ENCODE measurements at regions not wholly inside any gene's neighbourhood (a gene's known extent, or its start where the extent isn't known, plus 50 kb on each side); places are given as distances from the start of the nearest gene placed in this dataset.

DNA sequence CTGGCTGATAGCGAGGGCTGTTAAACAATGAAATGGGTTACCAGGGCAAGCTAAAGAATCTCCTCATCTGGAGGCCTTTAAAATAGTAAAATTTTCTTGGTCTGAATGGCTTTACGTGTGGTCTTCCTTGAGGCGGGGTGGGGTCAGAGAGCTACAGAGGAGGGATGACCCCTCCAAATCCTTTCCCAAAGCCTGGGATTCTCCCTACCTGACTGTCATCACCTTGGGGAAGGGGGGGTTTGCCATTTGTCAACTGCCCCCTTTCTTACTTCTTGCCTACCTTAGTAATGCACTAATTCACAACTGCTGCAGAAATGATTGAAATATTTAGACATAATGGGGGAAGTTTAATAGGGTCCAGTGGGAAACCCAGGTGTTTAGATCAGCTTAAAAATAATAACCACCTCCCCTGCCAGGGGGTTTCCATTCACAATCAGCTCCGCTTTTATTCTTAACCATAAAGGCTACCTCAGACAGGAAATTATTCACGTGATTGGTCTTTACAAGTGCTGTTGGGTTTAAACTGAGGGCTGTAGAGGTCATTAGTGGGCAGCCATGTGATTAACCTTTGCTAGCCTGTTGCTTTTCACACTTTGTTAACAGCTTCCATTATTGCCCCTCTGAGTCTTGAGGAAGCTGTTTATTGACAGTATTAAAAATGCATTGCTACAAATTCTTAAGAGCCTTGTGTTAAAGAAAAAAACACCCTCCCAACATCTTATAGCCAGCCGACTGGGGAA, 276.5 kb upstream of the ATP11B start:
- CTCF ChIA-PET: no interaction called here

More for the DNA sequence above, 276.5 kb upstream of the ATP11B start:
- Histone ChIP-seq H4K8ac (ENCODE audit: low read depth in 2 of 2, low read length in 2 of 2) (no peak overlapping the region), H2AFZ (replicated peaks; ENCODE audit: low read length, poor library complexity) (no peak overlapping the region), H3K23ac (ENCODE audit: low read depth, low read length) (no peak overlapping the region), H3K14ac (replicated peaks; ENCODE audit: low read depth, low read length) (no peak overlapping the region), H3K36me3 (ENCODE audit: control insufficient read depth, insufficient read depth, low read length) (no peaks in the 10 kb centered on the region), H3K4me2 (ENCODE audit: low read depth, low read length) (no peak overlapping the region), H4K5ac (ENCODE audit: low read depth, low read length) (no peak overlapping the region), H3K9me1 (ENCODE audit: insufficient read depth, low read length) (no peaks in the 10 kb centered on the region), H3K9me3 (ENCODE audit: control insufficient read depth, insufficient read depth, low read length) (peaks cover 10% of the 10 kb centered on the region), H2AK5ac (ENCODE audit: low read depth, low read length) (no peak overlapping the region), H3K56ac (ENCODE audit: extremely low read depth, insufficient read depth, low read length) (no peak overlapping the region), H2BK120ac (ENCODE audit: low read depth, low read length) (no peak overlapping the region), H3K18ac (ENCODE audit: low read depth, low read length) (no peak overlapping the region), H2BK15ac (ENCODE audit: low read depth, low read length) (no peak overlapping the region), H3K9ac (ENCODE audit: low read depth, low read length) (no peak overlapping the region), H4K20me1 (ENCODE audit: insufficient read depth, low read length) (no peaks in the 10 kb centered on the region), H2BK20ac (ENCODE audit: low read depth, low read length) (no peak overlapping the region), H3K79me1 (ENCODE audit: low read depth in 1 of 2, low read length in 2 of 2) (no peaks in the 10 kb centered on the region), H3K27me3 (ENCODE audit: control insufficient read depth, insufficient read depth, low read length) (no peaks in the 10 kb centered on the region), H2BK5ac (ENCODE audit: low read depth, low read length, poor library complexity, severe bottlenecking) (no peak overlapping the region), H3K4ac (ENCODE audit: low read depth, low read length) (no peak overlapping the region), H3K4me1 (ENCODE audit: control insufficient read depth, insufficient read depth, low read length) (no peaks in the 10 kb centered on the region), H2AK9ac (replicated peaks; ENCODE audit: low read depth, low read length, poor library complexity) (no peak overlapping the region), H4K91ac (ENCODE audit: insufficient read depth, low read depth, low read length) (no peak overlapping the region), H3K27ac (ENCODE audit: insufficient read depth, low read length) (no peak overlapping the region), H3K4me3 (ENCODE audit: insufficient read depth, low read depth, low read length) (no peak overlapping the region)
- DNase-seq (no peak), ATAC-seq (ENCODE audit: low read depth) (no peak)
- dilution Hi-C loops (cut with HindIII; ENCODE audit: low sequenced_read_pairs, unreplicated experiment): no loop called here
- no TSS peak for BruUV-seq (replicated peaks)
- in situ Hi-C loops (cut with MboI; ENCODE audit: low sequenced_read_pairs): no loop called here
- intact Hi-C loops (cut with micrococcal nuclease): no loop called here
- TF ChIP-seq POLR2A (IDR thresholded peaks at IDR 0.05; ENCODE audit: low read depth, low read length) (no peak), RCOR1 (IDR thresholded peaks at IDR 0.05; ENCODE audit: insufficient replicate concordance, low read length) (no peak)
- WGBS, 2 experiments (ENCODE audit: extremely low coverage in 2 of 2, insufficient read length in 1 of 2): no CpG with 5 or more reads among the region's 6 CpGs
- POLR2A ChIA-PET (ENCODE audit: unreplicated experiment): no interaction called here
